22Rv1 (cell line): ENCODE measurements at regions not wholly inside any gene's neighbourhood (a gene's known extent, or its start where the extent isn't known, plus 50 kb on each side); places are given as distances from the start of the nearest gene placed in this dataset.

Experiments
- H3K27ac ChIP-seq: fragments of 450-650 bp; 2 replicates; pipeline ENCODE4 v1.5.1; 2017
- ZFX ChIP-seq: fragments of 450-650 bp; IDR thresholded peaks from 2 replicates; pipeline ENCODE4 v1.6.1; 2017; ENCODE audit warnings: antibody characterized with exemption, borderline replicate concordance
- TF ChIP-seq, protein P1 (sequence below): fragments of 450-650 bp; IDR thresholded peaks from 2 replicates; pipeline ENCODE4 v1.5.1; 2017; ENCODE audit warnings: mild to moderate bottlenecking

DNA sequence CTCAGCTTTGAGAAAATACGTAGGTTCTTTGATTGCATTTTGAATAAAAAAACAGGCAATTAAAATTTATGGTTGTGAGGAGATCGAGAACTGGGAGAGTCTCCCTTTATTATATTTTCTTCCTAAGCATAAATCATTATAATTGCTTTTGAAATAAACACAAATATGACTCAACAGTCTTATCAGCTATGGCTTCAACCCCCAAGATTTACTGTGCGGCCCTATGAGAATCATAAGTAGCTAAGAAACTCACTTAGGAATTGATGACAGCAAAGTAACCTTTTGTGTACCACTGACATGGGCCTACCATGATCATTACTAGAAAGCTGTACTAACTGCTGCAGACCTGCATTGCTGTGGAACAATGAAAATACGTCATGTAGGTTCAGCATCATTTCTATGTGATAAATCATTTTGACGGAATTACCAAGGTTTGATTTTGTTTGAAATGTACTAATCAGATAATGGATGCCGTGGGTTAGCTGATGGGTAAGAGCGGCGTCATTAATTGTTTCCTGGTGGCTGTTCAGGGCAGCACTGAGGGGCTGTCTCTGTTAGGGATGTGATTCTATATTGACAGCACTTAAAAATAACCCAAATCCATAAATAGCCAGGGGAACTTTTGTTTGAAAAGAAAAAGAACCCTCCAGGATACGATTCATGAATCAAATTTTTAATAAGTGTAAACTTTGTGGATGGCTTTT, 51.5 kb upstream of the GPRIN3 start:
- no peak overlapping the region for H3K27ac ChIP-seq
- TF ChIP-seq, protein P1, sequence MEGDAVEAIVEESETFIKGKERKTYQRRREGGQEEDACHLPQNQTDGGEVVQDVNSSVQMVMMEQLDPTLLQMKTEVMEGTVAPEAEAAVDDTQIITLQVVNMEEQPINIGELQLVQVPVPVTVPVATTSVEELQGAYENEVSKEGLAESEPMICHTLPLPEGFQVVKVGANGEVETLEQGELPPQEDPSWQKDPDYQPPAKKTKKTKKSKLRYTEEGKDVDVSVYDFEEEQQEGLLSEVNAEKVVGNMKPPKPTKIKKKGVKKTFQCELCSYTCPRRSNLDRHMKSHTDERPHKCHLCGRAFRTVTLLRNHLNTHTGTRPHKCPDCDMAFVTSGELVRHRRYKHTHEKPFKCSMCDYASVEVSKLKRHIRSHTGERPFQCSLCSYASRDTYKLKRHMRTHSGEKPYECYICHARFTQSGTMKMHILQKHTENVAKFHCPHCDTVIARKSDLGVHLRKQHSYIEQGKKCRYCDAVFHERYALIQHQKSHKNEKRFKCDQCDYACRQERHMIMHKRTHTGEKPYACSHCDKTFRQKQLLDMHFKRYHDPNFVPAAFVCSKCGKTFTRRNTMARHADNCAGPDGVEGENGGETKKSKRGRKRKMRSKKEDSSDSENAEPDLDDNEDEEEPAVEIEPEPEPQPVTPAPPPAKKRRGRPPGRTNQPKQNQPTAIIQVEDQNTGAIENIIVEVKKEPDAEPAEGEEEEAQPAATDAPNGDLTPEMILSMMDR: no peak
- no peak for TF ChIP-seq ZFX

DNA sequence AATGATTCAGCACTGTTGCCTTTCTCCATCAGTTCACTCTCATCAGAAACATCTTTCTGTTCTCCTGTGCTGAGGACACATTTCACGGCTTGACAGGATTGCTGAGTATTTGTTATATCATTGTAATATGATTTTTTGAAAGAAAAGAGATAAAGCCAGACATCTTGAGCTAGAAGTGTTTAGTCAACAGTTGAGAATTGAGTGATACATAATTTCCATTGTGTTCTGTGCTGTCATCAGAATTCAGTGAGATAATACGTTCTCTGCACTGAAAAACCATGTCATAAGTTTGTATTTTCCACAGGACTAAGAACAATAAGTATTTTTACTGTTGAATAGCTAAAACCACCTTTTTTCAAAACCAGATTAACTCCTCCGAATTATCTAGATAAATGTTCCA, 50.2 kb upstream of the GPRIN3 start:
- no peak overlapping the region for H3K27ac ChIP-seq
- no peak for TF ChIP-seq ZFX
- TF ChIP-seq, protein P1: no peak
